ENCODE measurements at regions not wholly inside any gene's neighbourhood (a gene's known extent, or its start where the extent isn't known, plus 50 kb on each side); places are given as distances from the start of the nearest gene placed in this dataset.

DNA sequence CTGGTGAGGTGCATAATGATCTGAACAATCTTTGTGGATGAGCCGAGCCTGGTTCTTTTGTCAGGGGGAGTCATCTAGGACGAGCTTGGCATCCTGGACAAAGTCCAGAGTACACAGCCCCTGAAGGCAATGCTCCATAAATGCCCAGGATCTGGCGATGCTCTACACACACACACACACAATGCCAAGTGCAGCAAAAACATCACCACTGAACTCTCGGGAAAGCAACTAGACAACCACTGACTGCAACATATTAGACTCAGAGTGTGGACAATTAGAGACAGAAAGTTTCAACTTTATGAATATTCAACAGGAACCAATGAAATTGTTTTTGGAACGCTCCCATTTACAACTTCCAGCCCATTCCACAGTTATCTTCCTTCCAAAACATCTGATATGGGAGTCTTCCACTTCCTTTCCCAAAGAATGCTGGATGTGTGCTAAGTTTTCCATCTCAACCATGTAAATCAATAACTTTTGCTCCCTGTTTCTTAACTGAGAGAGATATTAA, 227.6 kb upstream of the ANKRD55 start:
- TF ChIP-seq, protein P1, sequence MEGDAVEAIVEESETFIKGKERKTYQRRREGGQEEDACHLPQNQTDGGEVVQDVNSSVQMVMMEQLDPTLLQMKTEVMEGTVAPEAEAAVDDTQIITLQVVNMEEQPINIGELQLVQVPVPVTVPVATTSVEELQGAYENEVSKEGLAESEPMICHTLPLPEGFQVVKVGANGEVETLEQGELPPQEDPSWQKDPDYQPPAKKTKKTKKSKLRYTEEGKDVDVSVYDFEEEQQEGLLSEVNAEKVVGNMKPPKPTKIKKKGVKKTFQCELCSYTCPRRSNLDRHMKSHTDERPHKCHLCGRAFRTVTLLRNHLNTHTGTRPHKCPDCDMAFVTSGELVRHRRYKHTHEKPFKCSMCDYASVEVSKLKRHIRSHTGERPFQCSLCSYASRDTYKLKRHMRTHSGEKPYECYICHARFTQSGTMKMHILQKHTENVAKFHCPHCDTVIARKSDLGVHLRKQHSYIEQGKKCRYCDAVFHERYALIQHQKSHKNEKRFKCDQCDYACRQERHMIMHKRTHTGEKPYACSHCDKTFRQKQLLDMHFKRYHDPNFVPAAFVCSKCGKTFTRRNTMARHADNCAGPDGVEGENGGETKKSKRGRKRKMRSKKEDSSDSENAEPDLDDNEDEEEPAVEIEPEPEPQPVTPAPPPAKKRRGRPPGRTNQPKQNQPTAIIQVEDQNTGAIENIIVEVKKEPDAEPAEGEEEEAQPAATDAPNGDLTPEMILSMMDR (conservative IDR thresholded peaks at IDR 0.05 in 1 of 2, IDR thresholded peaks at IDR 0.05 in 1 of 2; ENCODE audit: low read depth in 1 of 2, low read length in 2 of 2), result no peak
- no peak for TF ChIP-seq EZH2 (IDR thresholded peaks at IDR 0.05; ENCODE audit: low read length, missing control alignments)

All from fibroblast of lung (primary cell).